Pancreas (tissue), 10 donors: ENCODE measurements at regions not wholly inside any gene's neighbourhood (a gene's known extent, or its start where the extent isn't known, plus 50 kb on each side); places are given as distances from the start of the nearest gene placed in this dataset.
"Not testable (repeated sequence)": the region's sequence is repeated elsewhere in the genome, so short reads cannot be mapped to it uniquely, and the experiment has no call there.

Experiments
- ATAC-seq, 4 donors: fragments of 200-7000 bp; cut with Tn5 transposase; one replicate each; pipeline versions ENCODE4 v1.8.0 to v1.9.1; 2020; ENCODE audit warnings: mild to moderate bottlenecking in 4 of 4, moderate library complexity in 4 of 4
- DNase-seq, 6 donors: peaks; one replicate each; pipeline ENCODE4 v3.0.0-alpha.2; 2020
- FAIRE-seq: peaks from 2 replicates; lab custom pipeline; 2012; peaks lifted over from hg19 to GRCh38; lab: Jason Lieb, UNC
- H3K27ac ChIP-seq, 4 donors: fragments of 200-600 bp; sonication (generic); 1 replicate in 3 of 4; 2 replicates in 1 of 4; pipeline versions ENCODE4 v1.5.0 to v1.8.0; 2020
- H3K27me3 ChIP-seq, 4 donors: fragments of 200-600 bp; one replicate each; pipeline ENCODE4 v1.8.0; 2021
- H3K36me3 ChIP-seq, 3 donors: fragments of 200-600 bp; sonication (generic) in 1 of 3; one replicate each; pipeline versions ENCODE4 v1.5.0 to v1.8.0; 2020 to 2021
- H3K4me1 ChIP-seq, 3 donors: fragments of 200-600 bp; one replicate each; pipeline ENCODE4 v1.8.0; 2021
- H3K4me3 ChIP-seq, 4 donors: fragments of 200-600 bp; sonication (generic) in 2 of 4; one replicate each; pipeline versions ENCODE4 v1.5.0 to v1.8.0; 2020 to 2021
- H3K9me3 ChIP-seq, 4 donors: fragments of 200-600 bp; one replicate each; pipeline ENCODE4 v1.8.0; 2021
- WGBS, 2 donors: extraction: QIAGEN DNeasy Blood & Tissue Kit; methylation state at CpG; one replicate each; pipeline ENCODE4 v1.1.7; 2013; 5-methylcytosine and 5-hydroxymethylcytosine counted together
- intact Hi-C, 3 donors: fragments of 100-400 bp; cut with DNase I; formaldehyde crosslinking; loops; one replicate each; pipeline versions ENCODE4 v1.11.1 to v1.14.2; 2022
- TF ChIP-seq, protein P1 (sequence below), 4 donors: fragments of 200-600 bp; sonication (generic) in 3 of 4; IDR thresholded peaks; one replicate each; pipeline versions ENCODE4 v1.5.0 to v1.8.0; 2021; ENCODE audit warnings: antibody characterized with exemption in 4 of 4
- donor health status: healthy with polysubstance abuse.
- donor health status: DM: no; HTN: no; CAD: no; lungs with moderate emphysema.
- donor health status: DM: no; HTN: no; CAD: no.
- donor health status: control.
- donor health status: control.
- donor health status: Bipolar disorder and iron deficiency.
- donor health status: DM: yes; HTN: yes; CAD: no.
- donor health status: DM: no; HTN: no; CAD: no.
- donor health status: DM: no; HTN: no; CAD: no.
- donor health status: DM: yes; HTN: yes; CAD: no.

DNA sequence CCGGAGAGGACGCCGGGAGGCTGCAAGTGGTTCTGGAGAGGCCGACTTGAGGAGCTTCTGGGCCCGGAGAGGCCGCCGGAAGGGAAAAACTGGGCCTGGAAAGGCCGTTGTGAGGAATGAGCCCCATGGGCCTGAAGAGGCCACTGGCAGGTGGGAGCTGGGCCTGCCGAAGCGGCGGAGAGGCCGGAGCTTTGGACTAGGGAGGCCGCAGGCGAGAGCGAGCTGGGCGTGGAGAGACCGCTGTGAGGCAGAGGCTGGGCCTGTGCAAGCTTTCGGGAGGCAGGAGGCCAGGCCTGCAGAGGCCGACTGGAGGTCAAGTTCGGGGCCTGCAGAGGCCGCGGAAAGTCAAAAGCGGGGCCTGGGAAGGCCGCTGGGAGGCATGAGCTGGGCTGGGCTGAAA, 317.8 kb downstream of the ZNF479 start:
- intact Hi-C loops, H3K4me1 ChIP-seq, FAIRE-seq, H3K27ac ChIP-seq, ATAC-seq, H3K4me3 ChIP-seq, H3K9me3 ChIP-seq, H3K27me3 ChIP-seq, H3K36me3 ChIP-seq: not testable (repeated sequence)
- 87% methylated on average over 7 to 11 of the region's 24 CpGs for WGBS, 2 donors
- peak in 1 of 6 donors; percentile 76 for DNase-seq

DNA sequence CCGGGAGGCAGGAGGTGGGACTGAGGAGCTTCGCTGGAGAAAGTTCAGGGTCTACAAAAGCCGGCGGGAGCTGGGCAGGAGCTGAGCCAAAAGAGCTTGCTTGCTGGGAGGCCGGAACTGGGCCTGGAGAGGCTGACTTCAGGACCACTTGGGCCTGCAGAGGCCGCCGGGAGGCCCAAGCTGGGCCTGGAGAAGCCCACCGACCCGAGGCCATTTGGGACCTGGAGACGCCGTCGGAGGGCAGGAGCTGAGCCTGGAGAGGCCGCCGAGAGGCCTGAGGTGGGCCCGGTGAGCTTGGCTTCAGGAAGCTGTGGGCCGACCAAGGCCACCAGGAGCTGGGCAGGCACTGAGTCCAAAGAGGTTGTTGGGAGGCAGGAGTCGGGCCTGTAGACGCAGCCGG, 318.3 kb downstream of the ZNF479 start:
- H3K4me1 ChIP-seq, H3K27me3 ChIP-seq, H3K4me3 ChIP-seq, DNase-seq, intact Hi-C loops, FAIRE-seq, H3K36me3 ChIP-seq, H3K9me3 ChIP-seq, ATAC-seq, H3K27ac ChIP-seq: not testable (repeated sequence)
- WGBS, 2 donors: 83 to 91% methylated on average over 3 to 4 of the region's 19 CpGs

DNA sequence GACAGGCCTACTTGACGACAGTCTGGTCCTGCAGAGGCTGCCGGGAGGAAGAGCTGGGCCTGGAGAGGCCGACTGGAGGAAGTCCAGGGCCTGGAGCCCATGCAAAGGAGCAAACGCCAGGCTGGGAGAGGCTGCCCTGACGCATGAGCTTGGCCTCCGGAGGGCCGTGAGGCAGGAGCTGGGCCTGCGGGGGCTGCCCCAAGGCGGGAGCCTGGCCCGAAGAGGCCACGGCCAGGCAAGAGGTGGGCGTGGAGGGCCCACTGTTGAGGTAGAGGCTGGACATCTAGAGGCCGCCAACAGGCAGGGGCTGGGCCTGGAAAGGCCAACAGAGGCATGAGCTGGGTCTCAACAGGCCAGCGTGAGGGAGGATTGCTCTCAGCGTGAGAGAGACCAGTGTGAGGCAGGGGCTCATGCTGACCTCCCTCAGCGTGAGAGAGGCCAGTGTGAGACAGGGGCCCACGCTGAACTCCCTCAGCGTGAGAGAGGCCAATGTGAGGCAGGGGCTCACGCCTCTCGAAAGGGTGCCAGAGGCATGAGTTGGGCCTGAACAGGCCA, 320.6 kb downstream of the ZNF479 start:
- H3K27ac ChIP-seq, H3K4me3 ChIP-seq, intact Hi-C loops, H3K36me3 ChIP-seq, H3K27me3 ChIP-seq, H3K4me1 ChIP-seq, H3K9me3 ChIP-seq, ATAC-seq, FAIRE-seq: not testable (repeated sequence)
- WGBS, 2 donors: 79 to 81% methylated on average over 19 to 20 of the region's 20 CpGs
- peak in 1 of 6 donors; percentile 49 for DNase-seq

DNA sequence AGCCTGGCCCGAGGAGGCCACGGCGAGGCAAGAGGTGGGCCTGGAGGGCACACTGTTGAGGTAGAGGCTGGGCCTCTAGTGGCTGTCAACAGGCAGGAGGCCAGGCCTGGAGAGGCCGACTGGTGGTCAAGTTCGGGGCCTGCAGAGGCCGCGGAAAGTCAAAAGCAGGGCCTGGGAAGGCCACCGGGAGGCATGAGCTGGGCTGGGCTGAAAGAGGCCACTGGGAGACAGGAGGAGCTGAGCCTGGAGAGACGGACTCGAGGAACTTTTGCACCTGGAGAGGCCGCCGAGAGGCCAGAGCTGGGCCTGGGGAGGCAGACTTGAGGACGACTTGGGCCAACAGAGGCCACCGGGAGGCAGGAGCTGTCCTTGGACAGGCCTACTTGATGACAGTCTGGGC, 321.2 kb downstream of the ZNF479 start:
- DNase-seq (peak in 1 of 6 donors; percentile 53), ATAC-seq (no peak), FAIRE-seq (no peak)
- H3K36me3 ChIP-seq: no peaks in the 10 kb centered on the region
- no peaks in the 10 kb centered on the region for H3K4me1 ChIP-seq
- no peak overlapping the region for H3K4me3 ChIP-seq
- no peak overlapping the region for H3K27ac ChIP-seq
- no peaks in the 10 kb centered on the region for H3K27me3 ChIP-seq
- 81 to 84% methylated on average over 14 of the region's 14 CpGs for WGBS, 2 donors
- H3K9me3 ChIP-seq: no peaks in the 10 kb centered on the region
- intact Hi-C loops: no loop called here
- TF ChIP-seq, protein P1, sequence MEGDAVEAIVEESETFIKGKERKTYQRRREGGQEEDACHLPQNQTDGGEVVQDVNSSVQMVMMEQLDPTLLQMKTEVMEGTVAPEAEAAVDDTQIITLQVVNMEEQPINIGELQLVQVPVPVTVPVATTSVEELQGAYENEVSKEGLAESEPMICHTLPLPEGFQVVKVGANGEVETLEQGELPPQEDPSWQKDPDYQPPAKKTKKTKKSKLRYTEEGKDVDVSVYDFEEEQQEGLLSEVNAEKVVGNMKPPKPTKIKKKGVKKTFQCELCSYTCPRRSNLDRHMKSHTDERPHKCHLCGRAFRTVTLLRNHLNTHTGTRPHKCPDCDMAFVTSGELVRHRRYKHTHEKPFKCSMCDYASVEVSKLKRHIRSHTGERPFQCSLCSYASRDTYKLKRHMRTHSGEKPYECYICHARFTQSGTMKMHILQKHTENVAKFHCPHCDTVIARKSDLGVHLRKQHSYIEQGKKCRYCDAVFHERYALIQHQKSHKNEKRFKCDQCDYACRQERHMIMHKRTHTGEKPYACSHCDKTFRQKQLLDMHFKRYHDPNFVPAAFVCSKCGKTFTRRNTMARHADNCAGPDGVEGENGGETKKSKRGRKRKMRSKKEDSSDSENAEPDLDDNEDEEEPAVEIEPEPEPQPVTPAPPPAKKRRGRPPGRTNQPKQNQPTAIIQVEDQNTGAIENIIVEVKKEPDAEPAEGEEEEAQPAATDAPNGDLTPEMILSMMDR (IDR thresholded peaks at IDR 0.05): no peak

DNA sequence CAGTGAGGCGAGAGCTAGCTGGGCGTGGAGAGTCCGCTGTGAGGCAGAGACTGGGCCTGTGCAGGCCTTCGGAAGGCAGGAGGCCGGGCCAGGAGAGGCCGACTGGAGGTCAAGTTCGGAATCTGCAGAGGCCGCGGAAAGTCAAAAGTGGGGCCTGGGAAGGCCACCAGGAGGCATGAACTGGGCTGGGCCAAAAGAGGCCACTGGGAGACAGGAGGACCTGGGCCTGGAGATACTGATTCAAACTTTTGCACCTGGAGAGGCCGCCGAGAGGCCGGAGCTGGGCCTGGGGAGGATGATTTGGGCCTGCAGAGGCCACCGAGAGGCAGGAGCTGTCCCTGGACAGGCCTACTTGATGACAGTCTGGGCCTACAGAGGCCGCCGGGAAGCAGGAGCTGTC, 321.8 kb downstream of the ZNF479 start:
- 80 to 91% methylated on average over 15 of the region's 15 CpGs for WGBS, 2 donors
- Histone ChIP-seq H3K27ac (no peak overlapping the region), H3K4me1 (no peaks in the 10 kb centered on the region), H3K27me3 (no peaks in the 10 kb centered on the region), H3K36me3 (no peaks in the 10 kb centered on the region), H3K9me3 (no peaks in the 10 kb centered on the region), H3K4me3 (no peak overlapping the region)
- peak in 1 of 6 donors; percentile 46 for DNase-seq
- no peak for ATAC-seq
- TF ChIP-seq, protein P1 (IDR thresholded peaks at IDR 0.05): no peak
- FAIRE-seq: no peak
- intact Hi-C loops: no loop called here

DNA sequence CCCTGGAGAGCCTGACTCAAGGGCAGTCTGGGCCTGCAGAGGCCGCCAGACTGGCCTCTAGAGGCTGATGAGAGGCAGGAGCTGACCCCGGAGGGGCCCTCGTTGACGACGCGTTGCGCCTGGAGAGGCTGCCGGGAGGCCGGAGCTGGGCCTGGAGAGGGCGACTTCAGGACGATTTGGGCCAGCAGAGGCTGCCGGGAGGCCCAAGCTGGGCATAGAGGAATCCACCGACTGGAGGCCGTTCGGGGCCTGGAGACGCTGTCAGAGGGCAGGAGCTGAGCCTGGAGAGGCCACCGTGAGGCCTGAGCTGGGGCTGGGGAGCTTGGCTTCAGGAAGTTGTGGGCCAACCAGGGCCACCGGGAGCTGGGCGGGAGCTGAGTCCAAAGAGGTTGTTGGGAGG, 322.5 kb downstream of the ZNF479 start:
- H3K9me3 ChIP-seq, H3K36me3 ChIP-seq, intact Hi-C loops, H3K27ac ChIP-seq, H3K4me3 ChIP-seq, H3K4me1 ChIP-seq, ATAC-seq, FAIRE-seq, H3K27me3 ChIP-seq: not testable (repeated sequence)
- WGBS, 2 donors: 78 to 82% methylated on average over 17 to 19 of the region's 19 CpGs
- peak in 1 of 6 donors; percentile 57 for DNase-seq

DNA sequence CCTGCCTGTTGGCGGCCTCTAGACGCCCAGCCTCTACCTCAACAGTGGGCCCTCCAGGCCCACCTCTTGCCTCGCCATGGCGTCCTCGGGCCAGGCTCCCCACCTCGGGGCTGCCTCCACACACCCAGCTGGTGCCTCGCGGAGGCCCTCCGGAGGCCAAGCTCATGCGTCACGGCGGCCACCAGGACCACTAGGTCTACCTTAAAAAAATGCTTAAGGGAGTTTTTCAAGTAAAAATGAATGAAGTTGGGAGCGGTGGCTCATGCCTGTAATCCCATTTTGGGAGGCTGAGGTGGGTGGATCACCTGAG, 327.5 kb downstream of the ZNF479 start:
- FAIRE-seq, H3K27me3 ChIP-seq, H3K27ac ChIP-seq, H3K4me1 ChIP-seq, H3K36me3 ChIP-seq, H3K4me3 ChIP-seq, H3K9me3 ChIP-seq, intact Hi-C loops, ATAC-seq: not testable (repeated sequence)
- DNase-seq: peak in 1 of 6 donors; percentile 63
- 70 to 72% methylated on average over 12 to 13 of the region's 13 CpGs for WGBS, 2 donors

DNA sequence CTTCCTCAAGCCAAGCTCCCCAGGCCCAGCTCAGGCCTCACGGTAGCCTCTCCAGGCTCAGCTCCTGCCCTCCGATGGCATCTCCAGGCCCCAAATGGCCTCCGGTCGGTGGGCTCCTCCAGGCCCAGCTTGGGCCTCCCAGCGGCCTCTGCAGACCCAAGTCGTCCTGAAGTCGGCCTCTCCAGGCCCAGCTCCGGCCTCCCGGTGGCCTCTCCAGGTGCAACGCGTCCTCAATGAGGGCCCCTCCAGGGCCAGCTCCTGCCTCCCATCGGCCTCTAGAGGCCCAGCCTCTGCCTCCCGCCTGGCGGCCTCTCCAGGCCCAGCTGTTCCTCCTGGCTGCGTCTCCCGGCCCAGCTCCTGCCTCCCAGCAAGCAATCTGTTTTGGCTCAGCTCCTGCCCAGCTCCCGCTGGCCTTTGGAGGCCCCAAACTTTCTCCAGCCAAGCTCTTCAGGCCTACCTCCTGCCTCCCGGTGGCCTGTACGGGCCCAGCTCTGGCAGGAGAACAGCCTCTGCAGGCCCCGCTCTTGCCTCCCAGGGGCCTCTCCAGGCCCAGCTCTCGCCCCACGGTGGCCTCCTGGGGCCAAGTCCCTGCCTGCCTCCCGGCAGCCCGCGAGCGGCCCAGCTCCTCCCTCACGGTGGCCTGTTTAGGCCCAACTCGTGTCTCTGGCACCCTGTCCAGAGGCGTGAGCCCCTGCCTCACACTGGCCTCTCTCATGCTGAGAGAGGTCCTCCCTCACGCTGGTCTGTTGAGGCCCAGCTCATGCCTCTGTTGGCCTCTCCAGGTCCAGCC, 328.1 kb downstream of the ZNF479 start:
- H3K9me3 ChIP-seq, intact Hi-C loops, H3K27ac ChIP-seq, ATAC-seq, H3K4me1 ChIP-seq, FAIRE-seq, H3K4me3 ChIP-seq, H3K27me3 ChIP-seq, H3K36me3 ChIP-seq: not testable (repeated sequence)
- DNase-seq: peak in 1 of 6 donors; percentile 77
- WGBS, 2 donors: 77 to 84% methylated on average over 21 to 30 of the region's 30 CpGs

DNA sequence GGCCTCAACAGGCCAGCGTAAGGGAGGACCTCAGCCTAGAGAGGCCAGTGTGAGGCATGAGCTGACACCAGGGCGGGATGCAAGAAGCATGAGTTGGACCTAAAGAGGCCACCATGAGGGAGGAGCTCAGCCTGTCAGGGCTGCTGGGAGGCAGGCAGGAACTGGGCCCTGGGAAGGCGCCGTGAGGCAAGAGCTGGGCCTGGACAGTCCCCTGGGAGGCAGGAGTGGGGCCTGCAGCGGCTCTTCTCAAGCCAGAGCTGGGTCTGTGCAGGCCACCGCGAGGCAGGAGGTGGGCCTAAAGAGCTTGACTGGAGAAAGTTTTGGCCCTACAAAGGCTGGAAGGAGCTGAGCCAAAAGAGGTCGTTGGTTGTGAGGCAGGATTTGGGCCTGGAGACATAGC, 328.9 kb downstream of the ZNF479 start:
- intact Hi-C loops, H3K27me3 ChIP-seq, ATAC-seq, H3K4me3 ChIP-seq, H3K36me3 ChIP-seq, H3K9me3 ChIP-seq, H3K4me1 ChIP-seq, H3K27ac ChIP-seq, FAIRE-seq: not testable (repeated sequence)
- DNase-seq: peak in 1 of 6 donors; percentile 49
- 74 to 83% methylated on average over 7 to 8 of the region's 8 CpGs for WGBS, 2 donors

DNA sequence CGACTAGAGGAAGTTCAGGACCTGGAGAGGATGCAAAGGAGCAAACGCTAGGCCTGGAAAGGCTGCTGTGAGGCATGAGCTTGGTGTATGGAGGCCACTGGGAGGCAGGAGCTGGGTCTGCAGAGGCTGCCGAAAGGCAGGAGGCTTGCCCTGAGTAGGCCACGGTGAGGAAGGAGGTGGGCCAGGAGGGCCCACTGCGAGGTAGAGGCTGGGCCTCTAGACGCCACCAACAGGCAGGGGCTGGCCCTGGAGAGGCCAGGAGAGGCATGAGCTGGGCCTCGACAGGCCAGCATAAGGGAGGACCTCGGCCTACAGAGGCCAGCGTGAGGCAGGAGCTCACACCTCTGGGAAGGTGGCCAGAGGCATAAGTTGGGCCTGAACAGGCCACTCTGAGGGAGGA, 330.0 kb downstream of the ZNF479 start:
- FAIRE-seq: not testable (repeated sequence)

More for the DNA sequence above, 330.0 kb downstream of the ZNF479 start:
- H3K9me3 ChIP-seq, H3K36me3 ChIP-seq, H3K27ac ChIP-seq, H3K27me3 ChIP-seq, ATAC-seq, DNase-seq, intact Hi-C loops, H3K4me3 ChIP-seq, H3K4me1 ChIP-seq: not testable (repeated sequence)
- WGBS, 2 donors: 100% methylated on average over 1 of the region's 9 CpGs
